Endothelial cell of umbilical vein (primary cell): ENCODE measurements at regions not wholly inside any gene's neighbourhood (a gene's known extent, or its start where the extent isn't known, plus 50 kb on each side); places are given as distances from the start of the nearest gene placed in this dataset.

Source experiments
- BruUV-seq: library from RNA; stranded (reverse); fragments of 400-500 nt; replicated peaks from 2 replicates; lab custom pipeline; 2021; lab: Mats Ljungman, UMichigan
- CTCF ChIA-PET: fragments of 300-600, 350-600 bp; sonication (Branson Sonifier 250); formaldehyde crosslinking; loops from one replicate; lab custom pipeline; 2021; ENCODE audit warnings: antibody characterized with exemption, inconsistent platforms; lab: Charles Lee
- POLR2A ChIA-PET: fragments of 300-600, 350-600 bp; sonication (Branson Sonifier 250); formaldehyde crosslinking; loops from one replicate; lab custom pipeline; 2021; ENCODE audit warnings: antibody characterized with exemption, inconsistent platforms; lab: Charles Lee
- DNase-seq: peaks from one replicate; pipeline ENCODE4 v3.0.0-alpha.2; 2011; ENCODE audit warnings: low read depth, low spot score
- FAIRE-seq: peaks from 2 replicates; lab custom pipeline; 2011; peaks lifted over from hg19 to GRCh38; lab: Jason Lieb, UNC
- H2AFZ ChIP-seq: 2 replicates; pipeline ENCODE4 v1.6.0; 2012; ENCODE audit warnings: low read depth, low read length, control low read depth, inconsistent platforms
- H3K27ac ChIP-seq: 2 replicates; pipeline ENCODE4 v1.5.1; 2011; ENCODE audit warnings: low read depth, mild to moderate bottlenecking, control low read depth, low read length, moderate library complexity; ENCODE audit not compliant: insufficient read depth
- H3K27me3 ChIP-seq, 2 experiments: 2 replicates each; pipeline versions ENCODE4 v1.6.0 to v1.6.1; 2011; ENCODE audit warnings: low read length in 2 of 2, mixed read lengths in 1 of 2; ENCODE audit not compliant: control insufficient read depth in 2 of 2, insufficient read depth in 2 of 2
- H3K36me3 ChIP-seq, 2 experiments: 2 replicates in 1 of 2; 3 replicates in 1 of 2; pipeline ENCODE4 v1.5.1; 2011; ENCODE audit warnings: low read length in 2 of 2, mild to moderate bottlenecking in 1 of 2, moderate library complexity in 1 of 2; ENCODE audit not compliant: control insufficient read depth in 2 of 2, insufficient read depth in 2 of 2; ENCODE audit errors: extremely low read depth in 1 of 2
- H3K4me1 ChIP-seq: 3 replicates; pipeline ENCODE4 v1.5.1; 2011; ENCODE audit warnings: mild to moderate bottlenecking, low read length; ENCODE audit not compliant: control insufficient read depth, insufficient read depth; ENCODE audit errors: extremely low read depth
- H3K4me2 ChIP-seq: 2 replicates; pipeline ENCODE4 v1.6.1; 2011; ENCODE audit warnings: low read length, control low read depth, mixed read lengths; ENCODE audit not compliant: insufficient read depth
- H3K4me3 ChIP-seq, 3 experiments: fragments of 200-600 bp in 1 of 3; sonication (generic), shearing (Covaris generic) in 1 of 3; replicated peaks in 1 of 3; 2 replicates each; pipeline ENCODE4 v1.5.1; 2011 to 2016; ENCODE audit warnings: control low read depth in 3 of 3, low read length in 3 of 3, mild to moderate bottlenecking in 2 of 3, inconsistent platforms in 1 of 3, low read depth in 1 of 3, moderate library complexity in 1 of 3; ENCODE audit not compliant: insufficient read depth in 1 of 3
- H3K79me2 ChIP-seq: 2 replicates; pipeline ENCODE4 v1.6.0; 2012; ENCODE audit warnings: low read length, inconsistent platforms; ENCODE audit not compliant: control insufficient read depth, insufficient read depth
- H3K9ac ChIP-seq: replicated peaks from 2 replicates; pipeline ENCODE3; 2011; ENCODE audit warnings: low read length, control low read depth; ENCODE audit not compliant: insufficient read depth; ENCODE audit errors: extremely low read depth
- H3K9me1 ChIP-seq: replicated peaks from 3 replicates; pipeline ENCODE4 v1.6.0; 2011; ENCODE audit warnings: mild to moderate bottlenecking, low read length; ENCODE audit not compliant: control insufficient read depth, insufficient read depth; ENCODE audit errors: extremely low read depth
- H3K9me3 ChIP-seq: replicated peaks from 2 replicates; pipeline ENCODE4 v1.5.1; 2012; ENCODE audit warnings: low read length, inconsistent platforms; ENCODE audit not compliant: control insufficient read depth, insufficient read depth
- H4K20me1 ChIP-seq: replicated peaks from 2 replicates; pipeline ENCODE3; 2011; ENCODE audit warnings: mild to moderate bottlenecking, low read length; ENCODE audit not compliant: control insufficient read depth, insufficient read depth; ENCODE audit errors: extremely low read depth
- EZH2 ChIP-seq: IDR thresholded peaks from 2 replicates; pipeline ENCODE4 v1.6.1; 2012; ENCODE audit warnings: borderline replicate concordance, low read depth, mild to moderate bottlenecking, moderate library complexity, low read length, inconsistent platforms; ENCODE audit not compliant: severe bottlenecking
- FOS ChIP-seq: IDR thresholded peaks from 2 replicates; pipeline ENCODE4 v1.6.1; 2011; ENCODE audit warnings: mild to moderate bottlenecking, low read length, moderate library complexity, borderline replicate concordance; ENCODE audit not compliant: insufficient read depth
- GATA2 ChIP-seq: IDR thresholded peaks from 2 replicates; pipeline ENCODE4 v1.7.0; 2011; ENCODE audit warnings: low read depth, mild to moderate bottlenecking, moderate library complexity, mixed read lengths, low read length; ENCODE audit not compliant: insufficient read length, insufficient read depth
- JUN ChIP-seq: IDR thresholded peaks from 2 replicates; pipeline ENCODE4 v1.6.1; 2011; ENCODE audit warnings: borderline replicate concordance, low read depth; ENCODE audit not compliant: insufficient read length, insufficient read depth
- MYC ChIP-seq: IDR thresholded peaks from one replicate; pipeline ENCODE4 v1.6.1; 2011; ENCODE audit warnings: mild to moderate bottlenecking, low read depth, low read length
- POLR2A ChIP-seq: IDR thresholded peaks from 2 replicates; pipeline ENCODE4 v1.6.1; 2012; ENCODE audit warnings: low read depth, mild to moderate bottlenecking, control low read depth, low read length
- POLR2AphosphoS5 ChIP-seq: IDR thresholded peaks from 2 replicates; pipeline ENCODE4 v1.6.1; 2012; ENCODE audit warnings: low read depth, mild to moderate bottlenecking, control low read depth, low read length, moderate library complexity; ENCODE audit not compliant: insufficient read depth
- dilution Hi-C: fragments of 300-500 bp; cut with MboI; formaldehyde crosslinking; loops from one replicate; pipeline ENCODE4 v1.15.0; 2019; ENCODE audit warnings: low sequenced_read_pairs; ENCODE audit not compliant: extremely low pct_ligation_motif_present
- intact Hi-C: fragments of 100-400 bp; cut with micrococcal nuclease; formaldehyde crosslinking; loops from one replicate; pipeline ENCODE4 v1.10.0; 2022
- TF ChIP-seq, protein P1 (sequence below), 2 donors: IDR thresholded peaks; 1 replicate in 1 of 2; 2 replicates in 1 of 2; pipeline ENCODE4 v1.5.1; 2011; ENCODE audit warnings: low read length in 2 of 2, mild to moderate bottlenecking in 2 of 2, moderate library complexity in 2 of 2, control low read depth in 1 of 2, inconsistent platforms in 1 of 2, low read depth in 1 of 2; ENCODE audit not compliant: insufficient read depth in 1 of 2; ENCODE audit errors: extremely low read depth in 1 of 2
- TF ChIP-seq, protein P2 (sequence below): IDR thresholded peaks from 2 replicates; pipeline ENCODE4 v1.6.1; 2011; ENCODE audit not compliant: insufficient read depth, insufficient read length

DNA sequence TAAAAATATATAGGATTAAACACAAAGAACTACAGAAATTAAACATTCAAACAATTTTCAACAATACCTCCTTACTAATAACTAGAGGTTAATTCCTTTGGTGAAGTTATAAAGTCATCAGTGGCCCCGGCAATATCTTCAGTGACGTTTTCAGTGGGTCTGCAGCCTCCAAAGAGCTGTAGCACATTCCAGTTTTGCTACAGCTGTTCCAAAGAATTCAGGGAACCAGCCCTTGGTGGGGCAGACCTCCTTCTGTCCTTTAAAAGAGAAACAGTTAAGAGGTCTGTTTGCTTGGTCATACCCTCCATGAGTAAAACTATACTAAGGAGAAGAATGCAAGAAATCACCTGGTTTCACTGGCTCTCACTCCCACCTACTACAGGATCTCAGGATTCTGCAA, 99.2 kb upstream of the ZDHHC17 start:
- Histone ChIP-seq H3K9me1 (no peaks in the 10 kb centered on the region), H3K27ac (no peak overlapping the region), H3K36me3 (no peaks in the 10 kb centered on the region), H3K4me3 (no peak overlapping the region), H3K27me3 (no peaks in the 10 kb centered on the region), H3K4me2 (no peak overlapping the region), H4K20me1 (no peaks in the 10 kb centered on the region), H3K9ac (no peak overlapping the region), H3K9me3 (no peaks in the 10 kb centered on the region), H2AFZ (no peak overlapping the region), H3K79me2 (no peaks in the 10 kb centered on the region), H3K4me1 (peaks cover 15% of the 10 kb centered on the region)
- CTCF ChIA-PET = interaction anchor here (1.3 kb wide), 1 partner anchor 39 kb away, joined by 3 read pairs; no protein-coding TSS in a partner anchor
- FAIRE-seq (no peak), DNase-seq (no peak)
- intact Hi-C loops (loop anchor here (5.0 kb wide), 1 partner anchor 262 kb away; no protein-coding TSS in a partner anchor), dilution Hi-C loops (no loop called here)
- no TSS peak for BruUV-seq
- TF ChIP-seq POLR2A (no peak), MYC (no peak), JUN (no peak), POLR2AphosphoS5 (no peak), EZH2 (no peak)
- POLR2A ChIA-PET = no interaction called here

DNA sequence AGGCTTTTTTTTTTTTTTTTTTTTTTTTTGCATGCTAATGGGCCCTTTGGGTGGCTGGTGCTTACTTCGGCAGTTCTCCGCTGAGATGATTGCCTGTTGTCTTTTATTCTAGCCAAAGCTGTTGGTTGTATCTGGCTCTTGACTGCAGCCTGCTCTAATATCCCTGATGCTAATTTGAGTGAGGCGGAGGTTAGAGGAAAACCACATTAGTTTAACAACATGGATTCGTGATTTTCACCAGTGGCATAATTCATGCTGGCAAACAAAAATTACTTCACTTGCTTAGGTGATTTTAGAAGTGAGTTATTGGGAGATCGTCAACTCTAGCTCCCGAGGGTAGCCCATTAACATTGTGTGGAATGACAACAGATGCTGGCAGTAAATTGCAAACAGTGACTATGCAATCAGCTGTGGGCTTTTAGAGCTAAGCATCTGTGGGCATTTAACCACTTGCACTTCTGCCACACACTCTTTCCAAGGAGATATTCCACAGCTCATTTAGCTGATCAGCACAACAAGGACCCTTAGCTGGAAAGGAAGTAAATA, 97.6 kb upstream of the ZDHHC17 start:
- no peak overlapping the region for H3K9ac ChIP-seq
- H3K27me3 ChIP-seq = no peaks in the 10 kb centered on the region
- no peak overlapping the region for H3K4me2 ChIP-seq
- CTCF ChIA-PET = interaction anchor here (0.7 to 1.6 kb wide), 5 partner anchors 20 to 1186 kb away, joined by 3 to 5 read pairs (median 3); partner anchors contain the start of gene GLIPR1
- no peaks in the 10 kb centered on the region for H3K36me3 ChIP-seq
- intact Hi-C loops = no loop called here
- H3K4me1 ChIP-seq = peaks cover 15% of the 10 kb centered on the region
- no peak overlapping the region for H3K27ac ChIP-seq
- no peaks in the 10 kb centered on the region for H3K9me1 ChIP-seq
- no peak for DNase-seq
- no TSS peak for BruUV-seq
- FAIRE-seq = peak; percentile 8
- no peaks in the 10 kb centered on the region for H4K20me1 ChIP-seq
- POLR2A ChIA-PET = interaction anchor here (0.7 kb wide), 3 partner anchors 75 to 390 kb away, joined by 3 to 6 read pairs (median 4); no protein-coding TSS in a partner anchor
- no peaks in the 10 kb centered on the region for H3K79me2 ChIP-seq
- dilution Hi-C loops = no loop called here
- H3K4me3 ChIP-seq = no peak overlapping the region
- H3K9me3 ChIP-seq = no peaks in the 10 kb centered on the region
- TF ChIP-seq, protein P1, sequence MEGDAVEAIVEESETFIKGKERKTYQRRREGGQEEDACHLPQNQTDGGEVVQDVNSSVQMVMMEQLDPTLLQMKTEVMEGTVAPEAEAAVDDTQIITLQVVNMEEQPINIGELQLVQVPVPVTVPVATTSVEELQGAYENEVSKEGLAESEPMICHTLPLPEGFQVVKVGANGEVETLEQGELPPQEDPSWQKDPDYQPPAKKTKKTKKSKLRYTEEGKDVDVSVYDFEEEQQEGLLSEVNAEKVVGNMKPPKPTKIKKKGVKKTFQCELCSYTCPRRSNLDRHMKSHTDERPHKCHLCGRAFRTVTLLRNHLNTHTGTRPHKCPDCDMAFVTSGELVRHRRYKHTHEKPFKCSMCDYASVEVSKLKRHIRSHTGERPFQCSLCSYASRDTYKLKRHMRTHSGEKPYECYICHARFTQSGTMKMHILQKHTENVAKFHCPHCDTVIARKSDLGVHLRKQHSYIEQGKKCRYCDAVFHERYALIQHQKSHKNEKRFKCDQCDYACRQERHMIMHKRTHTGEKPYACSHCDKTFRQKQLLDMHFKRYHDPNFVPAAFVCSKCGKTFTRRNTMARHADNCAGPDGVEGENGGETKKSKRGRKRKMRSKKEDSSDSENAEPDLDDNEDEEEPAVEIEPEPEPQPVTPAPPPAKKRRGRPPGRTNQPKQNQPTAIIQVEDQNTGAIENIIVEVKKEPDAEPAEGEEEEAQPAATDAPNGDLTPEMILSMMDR (IDR thresholded peaks at IDR 0.05; ENCODE audit: extremely low read depth in 1 of 2, insufficient read depth in 1 of 2, low read depth in 1 of 2, low read length in 2 of 2) = no peak
- TF ChIP-seq MYC (no peak), POLR2A (no peak), GATA2 (no peak), EZH2 (no peak), POLR2AphosphoS5 (no peak), FOS (no peak), JUN (no peak)
- TF ChIP-seq, protein P2, sequence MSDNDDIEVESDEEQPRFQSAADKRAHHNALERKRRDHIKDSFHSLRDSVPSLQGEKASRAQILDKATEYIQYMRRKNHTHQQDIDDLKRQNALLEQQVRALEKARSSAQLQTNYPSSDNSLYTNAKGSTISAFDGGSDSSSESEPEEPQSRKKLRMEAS = no peak
- H2AFZ ChIP-seq = no peak overlapping the region
